ENCODE measurements at regions not wholly inside any gene's neighbourhood (a gene's known extent, or its start where the extent isn't known, plus 50 kb on each side); places are given as distances from the start of the nearest gene placed in this dataset.
"Not testable (repeated sequence)": the region's sequence is repeated elsewhere in the genome, so short reads cannot be mapped to it uniquely, and the experiment has no call there.

DNA sequence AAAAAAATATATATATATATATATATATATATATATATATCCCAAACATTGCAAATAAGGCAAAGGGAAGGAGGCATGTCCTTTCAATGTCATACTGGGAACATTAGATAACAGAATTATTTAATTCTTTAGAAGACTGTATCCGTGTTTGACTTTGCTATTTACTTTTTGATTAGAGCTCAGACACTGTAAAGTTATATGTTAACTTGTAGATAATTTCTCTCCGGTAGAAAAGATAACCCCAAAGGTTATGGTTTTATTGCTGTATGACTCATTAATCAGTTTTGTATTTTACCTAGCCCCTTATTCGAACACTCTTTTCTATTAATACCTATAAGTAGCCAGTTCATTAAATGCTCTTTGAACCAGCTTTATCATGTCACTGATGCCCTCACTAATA lies 150.6 kb upstream of the DUSP21 start:
- DNase-seq, result no peak
- no CpG with 5 or more reads among the region's 3 CpGs for WGBS (ENCODE audit: insufficient coverage)
- no peak overlapping the region for H3K27ac ChIP-seq (ENCODE audit: insufficient read depth in 1 of 2, low read depth in 1 of 2, low read length in 2 of 2, poor library complexity in 1 of 2, severe bottlenecking in 2 of 2)
- ChIA-PET CTCF (no interaction called here), POLR2A (no interaction called here)
- H3K4me1 ChIP-seq (ENCODE audit: control extremely low read depth in 1 of 4, control insufficient read depth in 4 of 4, insufficient read depth in 4 of 4, low read length in 3 of 4), result no peaks in the 10 kb centered on the region
- no peaks in the 10 kb centered on the region for H3K36me3 ChIP-seq (ENCODE audit: control insufficient read depth in 4 of 4, insufficient read depth in 4 of 4, low read length in 3 of 4)
- peaks cover 0 to 2% (median 0%) of the 10 kb centered on the region in 5 experiments for H3K9me3 ChIP-seq (ENCODE audit: control extremely low read depth in 1 of 5, control insufficient read depth in 4 of 5, insufficient read depth in 2 of 5, low read depth in 1 of 5, low read length in 4 of 5)
- no peak overlapping the region for H3K4me3 ChIP-seq (ENCODE audit: control insufficient read depth in 1 of 7, extremely low read depth in 1 of 7, insufficient read depth in 4 of 7, low read depth in 2 of 7, low read length in 6 of 7)
- H3K27me3 ChIP-seq (replicated peaks in 2 of 5; ENCODE audit: control insufficient read depth in 4 of 5, insufficient read depth in 5 of 5, low read length in 4 of 5), result no peaks in the 10 kb centered on the region

GRCh38 chrX:44690129-44690528 lies 147.5 kb upstream of the FUNDC1 start:
- H3K9me3 ChIP-seq (ENCODE audit: control extremely low read depth in 1 of 5, control insufficient read depth in 4 of 5, insufficient read depth in 2 of 5, low read depth in 1 of 5, low read length in 4 of 5), result peaks cover 0 to 2% (median 0%) of the 10 kb centered on the region in 5 experiments
- H3K36me3 ChIP-seq (ENCODE audit: control insufficient read depth in 4 of 4, insufficient read depth in 4 of 4, low read length in 3 of 4), result no peaks in the 10 kb centered on the region
- no peak for DNase-seq
- peaks cover 0 to 8% (median 0%) of the 10 kb centered on the region in 5 experiments for H3K27me3 ChIP-seq (replicated peaks in 2 of 5; ENCODE audit: control insufficient read depth in 4 of 5, insufficient read depth in 5 of 5, low read length in 4 of 5)
- H3K4me1 ChIP-seq (ENCODE audit: control extremely low read depth in 1 of 4, control insufficient read depth in 4 of 4, insufficient read depth in 4 of 4, low read length in 3 of 4), result no peaks in the 10 kb centered on the region
- WGBS (ENCODE audit: insufficient coverage), result no CpG with 5 or more reads among the region's 2 CpGs
- CTCF ChIA-PET, result no interaction called here
- H3K27ac ChIP-seq (ENCODE audit: insufficient read depth in 1 of 2, low read depth in 1 of 2, low read length in 2 of 2, poor library complexity in 1 of 2, severe bottlenecking in 2 of 2), result no peak overlapping the region
- H3K4me3 ChIP-seq (ENCODE audit: control insufficient read depth in 1 of 7, extremely low read depth in 1 of 7, insufficient read depth in 4 of 7, low read depth in 2 of 7, low read length in 6 of 7), result no peak overlapping the region
- POLR2A ChIA-PET, result no interaction called here

GRCh38 chrX:44675362-44676024 lies 132.8 kb upstream of the FUNDC1 start:
- Histone ChIP-seq H3K27ac (ENCODE audit: insufficient read depth in 1 of 2, low read depth in 1 of 2, low read length in 2 of 2, poor library complexity in 1 of 2, severe bottlenecking in 2 of 2) (no peak overlapping the region), H3K4me1 (ENCODE audit: control extremely low read depth in 1 of 4, control insufficient read depth in 4 of 4, insufficient read depth in 4 of 4, low read length in 3 of 4) (no peaks in the 10 kb centered on the region), H3K4me3 (ENCODE audit: control insufficient read depth in 1 of 7, extremely low read depth in 1 of 7, insufficient read depth in 4 of 7, low read depth in 2 of 7, low read length in 6 of 7) (no peak overlapping the region), H3K36me3 (ENCODE audit: control insufficient read depth in 4 of 4, insufficient read depth in 4 of 4, low read length in 3 of 4) (no peaks in the 10 kb centered on the region), H3K27me3 (replicated peaks in 2 of 5; ENCODE audit: control insufficient read depth in 4 of 5, insufficient read depth in 5 of 5, low read length in 4 of 5) (peaks cover 0 to 2% (median 0%) of the 10 kb centered on the region in 5 experiments), H3K9me3 (ENCODE audit: control extremely low read depth in 1 of 5, control insufficient read depth in 4 of 5, insufficient read depth in 2 of 5, low read depth in 1 of 5, low read length in 4 of 5) (no peaks in the 10 kb centered on the region)
- CTCF ChIA-PET, result no interaction called here
- no peak for DNase-seq
- 86% methylated on average over 5 of the region's 10 CpGs for WGBS (ENCODE audit: insufficient coverage)
- POLR2A ChIA-PET, result no interaction called here

- DNase-seq, result no peak
- WGBS (ENCODE audit: insufficient coverage), result no CpG with 5 or more reads among the region's 2 CpGs
- peaks cover 0 to 4% (median 0%) of the 10 kb centered on the region in 5 experiments for H3K27me3 ChIP-seq (replicated peaks in 2 of 5; ENCODE audit: control insufficient read depth in 4 of 5, insufficient read depth in 5 of 5, low read length in 4 of 5)
- ChIA-PET CTCF (no interaction called here), POLR2A (no interaction called here)
- no peak overlapping the region for H3K4me3 ChIP-seq (ENCODE audit: control insufficient read depth in 1 of 7, extremely low read depth in 1 of 7, insufficient read depth in 4 of 7, low read depth in 2 of 7, low read length in 6 of 7)
- no peaks in the 10 kb centered on the region for H3K9me3 ChIP-seq (ENCODE audit: control extremely low read depth in 1 of 5, control insufficient read depth in 4 of 5, insufficient read depth in 2 of 5, low read depth in 1 of 5, low read length in 4 of 5)
- H3K4me1 ChIP-seq (ENCODE audit: control extremely low read depth in 1 of 4, control insufficient read depth in 4 of 4, insufficient read depth in 4 of 4, low read length in 3 of 4), result no peaks in the 10 kb centered on the region
- no peak overlapping the region for H3K27ac ChIP-seq (ENCODE audit: insufficient read depth in 1 of 2, low read depth in 1 of 2, low read length in 2 of 2, poor library complexity in 1 of 2, severe bottlenecking in 2 of 2)
- H3K36me3 ChIP-seq (ENCODE audit: control insufficient read depth in 4 of 4, insufficient read depth in 4 of 4, low read length in 3 of 4), result no peaks in the 10 kb centered on the region
Observed at GRCh38 chrX:44674906-44675305, 132.2 kb upstream of the FUNDC1 start.

DNA sequence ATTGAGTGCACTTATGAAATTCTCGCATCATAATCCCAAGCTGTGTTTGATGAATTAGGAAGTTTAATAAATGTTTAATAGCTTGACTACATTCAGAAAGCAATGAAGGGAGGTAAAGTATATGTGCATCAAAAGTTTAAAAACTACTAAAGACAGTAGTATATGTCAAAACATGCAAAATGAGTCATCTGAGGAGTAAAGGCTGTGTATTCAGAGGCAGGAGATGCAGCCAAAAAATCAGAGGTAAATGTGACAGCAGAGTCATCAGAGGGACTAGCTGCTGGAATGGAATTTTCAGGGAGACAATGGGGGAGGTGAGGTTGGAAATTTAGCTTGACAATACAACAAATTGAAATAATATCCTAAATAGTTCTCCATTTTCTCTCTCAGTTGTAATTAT lies 127.0 kb upstream of the FUNDC1 start:
- 100% methylated on average over 1 of the region's 1 CpG for WGBS (ENCODE audit: insufficient coverage)
- no peaks in the 10 kb centered on the region for H3K4me1 ChIP-seq (ENCODE audit: control extremely low read depth in 1 of 4, control insufficient read depth in 4 of 4, insufficient read depth in 4 of 4, low read length in 3 of 4)
- DNase-seq, result no peak

DNA sequence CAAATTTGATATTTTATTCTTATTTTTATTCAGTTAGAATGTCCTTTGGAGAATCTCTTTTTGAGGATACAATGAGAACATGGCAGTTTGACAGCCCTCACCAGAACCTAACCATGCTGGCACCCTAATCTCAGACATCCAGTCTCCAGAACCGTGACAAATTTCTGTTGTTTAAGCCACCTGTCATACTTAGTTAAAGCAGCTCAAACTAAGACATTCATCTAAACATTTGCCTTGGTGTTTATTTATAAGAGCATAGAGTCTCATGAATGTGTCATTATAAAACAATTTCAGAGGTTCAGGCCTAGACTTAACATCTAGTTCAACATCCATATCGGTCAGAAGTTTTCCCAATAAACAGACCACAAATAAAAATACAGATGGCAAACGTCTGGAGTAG lies 125.1 kb upstream of the FUNDC1 start:
- no peak overlapping the region for H3K27ac ChIP-seq (ENCODE audit: insufficient read depth in 1 of 2, low read depth in 1 of 2, low read length in 2 of 2, poor library complexity in 1 of 2, severe bottlenecking in 2 of 2)
- peaks cover 0 to 2% (median 0%) of the 10 kb centered on the region in 5 experiments for H3K9me3 ChIP-seq (ENCODE audit: control extremely low read depth in 1 of 5, control insufficient read depth in 4 of 5, insufficient read depth in 2 of 5, low read depth in 1 of 5, low read length in 4 of 5)
- WGBS (ENCODE audit: insufficient coverage), result no CpG with 5 or more reads among the region's 3 CpGs
- ChIA-PET CTCF (no interaction called here), POLR2A (no interaction called here)
- DNase-seq, result no peak
- H3K27me3 ChIP-seq (replicated peaks in 2 of 5; ENCODE audit: control insufficient read depth in 4 of 5, insufficient read depth in 5 of 5, low read length in 4 of 5), result peaks cover 0 to 3% (median 0%) of the 10 kb centered on the region in 5 experiments
- H3K36me3 ChIP-seq (ENCODE audit: control insufficient read depth in 4 of 4, insufficient read depth in 4 of 4, low read length in 3 of 4), result no peaks in the 10 kb centered on the region
- H3K4me3 ChIP-seq (ENCODE audit: control insufficient read depth in 1 of 7, extremely low read depth in 1 of 7, insufficient read depth in 4 of 7, low read depth in 2 of 7, low read length in 6 of 7), result no peak overlapping the region
- no peaks in the 10 kb centered on the region for H3K4me1 ChIP-seq (ENCODE audit: control extremely low read depth in 1 of 4, control insufficient read depth in 4 of 4, insufficient read depth in 4 of 4, low read length in 3 of 4)

More for the DNA sequence above, 127.0 kb upstream of the FUNDC1 start:
- ChIA-PET POLR2A (no interaction called here), CTCF (no interaction called here)
- Histone ChIP-seq H3K4me3 (ENCODE audit: control insufficient read depth in 1 of 7, extremely low read depth in 1 of 7, insufficient read depth in 4 of 7, low read depth in 2 of 7, low read length in 6 of 7) (no peak overlapping the region), H3K27me3 (replicated peaks in 2 of 5; ENCODE audit: control insufficient read depth in 4 of 5, insufficient read depth in 5 of 5, low read length in 4 of 5) (peaks cover 0 to 3% (median 0%) of the 10 kb centered on the region in 5 experiments), H3K9me3 (ENCODE audit: control extremely low read depth in 1 of 5, control insufficient read depth in 4 of 5, insufficient read depth in 2 of 5, low read depth in 1 of 5, low read length in 4 of 5) (peaks cover 0 to 2% (median 0%) of the 10 kb centered on the region in 5 experiments), H3K36me3 (ENCODE audit: control insufficient read depth in 4 of 4, insufficient read depth in 4 of 4, low read length in 3 of 4) (no peaks in the 10 kb centered on the region), H3K27ac (ENCODE audit: insufficient read depth in 1 of 2, low read depth in 1 of 2, low read length in 2 of 2, poor library complexity in 1 of 2, severe bottlenecking in 2 of 2) (no peak overlapping the region)

DNA sequence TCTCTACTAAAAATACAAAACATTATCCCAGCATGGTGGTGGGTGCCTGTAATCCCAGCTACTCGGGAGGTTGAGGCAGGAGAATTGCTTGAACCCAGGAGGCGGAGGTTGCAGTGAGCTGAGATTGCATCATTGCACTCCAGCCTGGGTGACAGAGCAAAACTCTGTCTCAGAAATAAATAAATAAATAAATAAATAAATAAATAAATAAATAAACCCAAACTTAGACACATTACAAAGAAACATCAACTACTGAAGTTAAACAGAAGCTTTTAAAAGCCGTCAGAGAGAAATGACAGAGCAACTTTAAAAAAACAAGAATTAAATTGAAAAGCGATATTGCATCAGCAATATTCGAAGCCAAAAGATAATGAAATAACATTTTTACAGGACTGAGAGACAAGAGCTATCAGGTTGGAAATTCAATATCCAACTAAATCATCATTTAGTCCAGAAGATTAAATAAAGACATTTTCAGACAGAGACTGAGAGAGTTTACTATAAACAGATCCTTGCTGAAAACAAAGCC lies 115.1 kb upstream of the FUNDC1 start:
- H3K4me1 ChIP-seq (ENCODE audit: control extremely low read depth in 1 of 4, control insufficient read depth in 4 of 4, insufficient read depth in 4 of 4, low read length in 3 of 4); H3K27ac ChIP-seq (ENCODE audit: insufficient read depth in 1 of 2, low read depth in 1 of 2, low read length in 2 of 2, poor library complexity in 1 of 2, severe bottlenecking in 2 of 2); H3K4me3 ChIP-seq (ENCODE audit: control insufficient read depth in 1 of 7, extremely low read depth in 1 of 7, insufficient read depth in 4 of 7, low read depth in 2 of 7, low read length in 6 of 7); H3K36me3 ChIP-seq (ENCODE audit: control insufficient read depth in 4 of 4, insufficient read depth in 4 of 4, low read length in 3 of 4); POLR2A ChIA-PET; H3K27me3 ChIP-seq (replicated peaks in 2 of 5; ENCODE audit: control insufficient read depth in 4 of 5, insufficient read depth in 5 of 5, low read length in 4 of 5); H3K9me3 ChIP-seq (ENCODE audit: control extremely low read depth in 1 of 5, control insufficient read depth in 4 of 5, insufficient read depth in 2 of 5, low read depth in 1 of 5, low read length in 4 of 5); DNase-seq; CTCF ChIA-PET: not testable (repeated sequence)
- 100% methylated on average over 1 of the region's 5 CpGs for WGBS (ENCODE audit: insufficient coverage)
